ENCODE measurements at regions not wholly inside any gene's neighbourhood (a gene's known extent, or its start where the extent isn't known, plus 50 kb on each side); places are given as distances from the start of the nearest gene placed in this dataset.

GRCh38 chr18:78595924-78596573 lies 383.6 kb upstream of the SALL3 start:
- DNase-seq (ENCODE audit: low spot score) = no peak

- DNase-seq (ENCODE audit: low spot score) = peak; percentile 12
Observed at GRCh38 chr18:78596794-78597345, 382.7 kb upstream of the SALL3 start.

DNA sequence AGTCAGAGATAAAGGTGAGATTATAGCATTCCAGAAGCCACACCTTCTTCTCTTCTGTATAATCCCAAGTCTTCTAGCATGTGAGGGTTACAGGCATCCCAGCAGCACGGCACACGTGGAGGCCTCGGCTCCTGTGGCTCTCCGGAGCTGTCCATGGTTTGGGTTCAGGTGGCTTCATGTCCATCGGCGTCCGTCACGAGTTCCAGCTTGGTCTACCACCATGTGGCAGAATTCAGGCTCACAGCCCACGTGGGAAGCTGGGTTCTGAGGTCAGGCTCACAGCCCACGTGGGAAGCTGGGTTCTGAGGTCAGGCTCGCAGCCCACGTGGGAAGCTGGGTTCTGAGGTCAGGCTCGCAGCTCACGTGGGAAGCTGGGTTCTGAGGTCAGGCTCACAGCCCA lies 378.3 kb upstream of the SALL3 start:
- DNase-seq (ENCODE audit: low spot score) = no peak

GRCh38 chr18:78601923-78602322 lies 377.7 kb upstream of the SALL3 start:
- no peak for DNase-seq (ENCODE audit: low spot score)

DNA sequence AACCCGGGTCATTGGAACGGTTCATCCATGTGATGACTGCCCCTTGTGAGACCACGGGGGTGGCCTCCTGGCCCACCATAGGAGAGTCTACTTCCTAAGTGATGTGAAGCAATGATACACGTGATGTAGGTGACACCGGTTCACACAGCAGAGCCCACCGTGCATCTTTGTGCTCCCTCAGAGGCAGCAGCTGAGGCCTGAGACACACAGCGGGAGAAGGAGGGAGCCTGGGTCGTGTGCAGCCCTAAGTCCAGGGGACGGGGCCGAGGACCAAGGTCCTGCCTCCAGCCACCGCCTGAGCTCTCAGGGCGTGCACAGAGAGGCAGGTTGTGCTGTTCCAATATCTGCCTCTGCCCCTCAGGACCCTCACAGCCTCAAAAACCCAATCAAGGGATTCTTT lies 377.2 kb upstream of the SALL3 start:
- DNase-seq (ENCODE audit: low spot score) = no peak

- DNase-seq (ENCODE audit: low spot score) = no peak
Observed at GRCh38 chr18:78603102-78603983, 376.3 kb upstream of the SALL3 start.

GRCh38 chr18:78605255-78605654 lies 374.4 kb upstream of the SALL3 start:
- DNase-seq (ENCODE audit: low spot score) = no peak

- DNase-seq (ENCODE audit: low spot score) = no peak
Observed at GRCh38 chr18:78607221-78607620, 372.4 kb upstream of the SALL3 start.

GRCh38 chr18:78607784-78608183 lies 371.8 kb upstream of the SALL3 start:
- DNase-seq (ENCODE audit: low spot score) = no peak

DNA sequence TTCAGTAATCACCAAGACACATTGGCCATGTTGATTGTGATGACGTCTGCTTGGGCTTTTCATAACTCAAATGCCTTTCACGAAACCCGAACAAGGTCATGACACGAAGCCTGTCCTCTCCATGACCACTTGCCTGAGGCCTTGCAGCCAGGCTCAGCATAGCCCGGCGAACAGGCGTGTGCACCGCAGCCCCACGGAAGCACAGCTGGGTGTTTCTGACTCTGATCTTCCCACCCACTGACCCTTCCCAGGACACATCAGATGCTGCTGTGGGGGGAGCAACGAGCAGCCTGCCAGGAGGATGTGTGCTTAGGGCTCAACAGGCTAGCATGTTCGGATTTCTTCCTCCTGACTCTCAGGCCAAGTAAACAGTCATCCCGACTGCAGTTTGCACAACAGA lies 369.4 kb upstream of the SALL3 start:
- DNase-seq (ENCODE audit: low spot score) = no peak

GRCh38 chr18:78611201-78611800 lies 368.3 kb upstream of the SALL3 start:
- DNase-seq (ENCODE audit: low spot score) = no peak

DNA sequence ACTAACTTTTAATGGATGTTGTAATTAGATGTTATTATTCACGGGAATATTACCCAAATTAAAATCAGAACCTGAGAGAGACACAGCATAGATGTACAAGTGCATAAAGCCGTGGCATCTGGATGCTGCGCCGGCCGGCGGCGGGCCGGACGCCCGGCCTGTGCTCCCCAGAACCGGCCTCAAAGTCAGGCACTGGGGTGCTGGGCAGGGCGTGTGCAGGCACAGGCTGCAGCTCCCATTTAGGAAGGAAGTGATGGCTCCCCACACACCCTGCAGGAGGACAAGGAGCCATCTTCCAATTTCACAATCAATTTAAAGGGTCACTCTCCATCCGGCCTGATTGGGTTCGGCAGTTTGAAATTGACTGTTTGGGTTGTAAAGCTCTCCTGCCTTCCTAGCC lies 367.7 kb upstream of the SALL3 start:
- no peak for DNase-seq (ENCODE audit: low spot score)

DNA sequence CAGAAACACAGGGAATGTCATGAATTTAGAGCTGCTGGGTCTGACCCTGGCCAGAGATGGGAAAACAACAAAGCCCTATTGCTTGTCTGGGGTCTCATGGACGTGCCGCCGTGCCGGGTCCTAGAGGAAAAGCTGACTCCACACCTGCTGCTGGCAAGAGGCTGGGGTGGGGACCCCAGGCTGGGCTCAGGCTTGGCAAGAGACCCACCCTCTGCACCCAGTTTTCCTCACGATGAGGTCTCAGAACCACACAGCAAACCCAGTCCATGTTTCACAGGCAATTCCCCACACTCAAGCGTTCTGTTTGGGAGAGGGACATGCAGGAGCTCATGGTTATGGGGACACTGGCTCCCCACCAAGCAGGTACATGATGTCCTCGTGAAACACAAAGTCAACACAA lies 367.3 kb upstream of the SALL3 start:
- no peak for DNase-seq (ENCODE audit: low spot score)

DNA sequence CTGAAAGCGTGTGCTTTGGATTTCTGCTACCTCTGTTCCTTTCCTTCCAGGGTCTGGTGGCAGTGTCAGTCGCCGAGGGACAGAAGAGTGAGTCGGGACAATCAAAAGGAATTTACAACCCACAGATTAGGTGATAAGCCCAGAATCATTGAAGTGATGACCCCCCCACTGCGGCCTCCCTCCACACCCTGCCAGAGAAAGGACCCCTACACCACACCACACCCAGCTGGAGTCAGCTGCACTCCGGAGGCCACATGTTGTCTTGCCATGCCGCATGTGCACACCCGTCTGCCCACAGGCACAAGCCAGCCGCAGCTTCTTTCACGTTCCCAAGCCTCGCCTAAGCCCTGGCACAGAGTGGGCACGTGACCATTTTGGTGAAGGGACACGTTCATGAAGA lies 366.8 kb upstream of the SALL3 start:
- DNase-seq (ENCODE audit: low spot score) = no peak

DNA sequence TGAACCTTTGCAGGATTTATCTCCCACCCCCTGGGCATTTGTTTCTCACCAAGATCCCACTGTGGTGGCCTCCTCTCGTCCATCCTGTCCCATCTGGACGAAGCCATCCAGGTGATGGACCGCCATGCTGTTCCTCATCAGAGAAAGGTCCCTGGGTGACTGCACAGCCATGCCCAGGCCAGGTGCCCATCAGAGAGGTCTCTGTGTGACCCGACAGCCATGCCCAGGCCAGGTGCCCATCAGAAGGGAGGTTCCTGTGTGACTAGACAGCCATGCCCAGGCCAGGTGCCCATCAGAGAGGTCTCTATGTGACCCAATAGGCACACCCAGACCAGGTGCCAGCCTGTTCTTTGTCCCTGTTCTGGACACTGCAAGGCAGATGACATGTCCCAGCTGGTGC lies 360.9 kb upstream of the SALL3 start:
- DNase-seq (ENCODE audit: low spot score) = no peak

DNA sequence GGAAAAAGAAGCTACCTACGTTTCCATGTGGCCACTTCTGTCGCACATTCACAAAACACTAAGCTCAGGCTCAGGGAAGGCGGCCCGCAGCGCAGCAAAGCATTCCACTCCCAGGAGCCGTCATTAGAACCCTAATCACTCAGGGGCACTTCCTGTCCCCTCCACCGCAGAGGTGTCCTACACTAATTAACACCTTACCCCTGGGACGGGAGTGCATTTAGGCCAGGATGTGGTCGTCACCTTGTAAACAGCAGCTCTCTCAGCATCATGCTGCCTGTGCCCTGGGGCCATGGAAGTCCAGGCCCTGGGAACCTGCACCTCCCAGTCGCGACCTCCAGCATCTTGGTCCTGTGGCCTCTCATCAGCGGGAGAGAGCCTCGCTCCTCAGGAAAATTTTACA lies 359.8 kb upstream of the SALL3 start:
- no peak for DNase-seq (ENCODE audit: low spot score)

DNA sequence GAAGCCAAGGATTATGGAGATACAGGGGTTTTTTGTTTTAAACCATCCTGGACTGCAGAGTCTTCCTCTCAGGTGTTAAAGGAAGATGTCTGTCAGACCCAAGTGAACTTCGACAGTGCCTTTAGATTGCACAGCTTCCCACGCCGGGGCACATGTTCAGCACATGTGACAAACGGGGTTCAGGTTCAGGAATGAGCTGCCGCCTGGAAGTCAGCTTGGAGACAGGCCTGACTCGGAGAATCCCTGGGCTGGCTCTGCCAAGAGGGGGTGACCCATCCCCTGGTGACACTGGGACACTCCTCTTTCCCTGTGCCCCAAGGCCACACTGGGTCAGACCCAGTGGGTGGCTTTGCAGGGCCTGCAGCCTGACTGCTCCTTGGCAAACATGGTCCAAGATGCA lies 359.3 kb upstream of the SALL3 start:
- DNase-seq (ENCODE audit: low spot score) = no peak

DNA sequence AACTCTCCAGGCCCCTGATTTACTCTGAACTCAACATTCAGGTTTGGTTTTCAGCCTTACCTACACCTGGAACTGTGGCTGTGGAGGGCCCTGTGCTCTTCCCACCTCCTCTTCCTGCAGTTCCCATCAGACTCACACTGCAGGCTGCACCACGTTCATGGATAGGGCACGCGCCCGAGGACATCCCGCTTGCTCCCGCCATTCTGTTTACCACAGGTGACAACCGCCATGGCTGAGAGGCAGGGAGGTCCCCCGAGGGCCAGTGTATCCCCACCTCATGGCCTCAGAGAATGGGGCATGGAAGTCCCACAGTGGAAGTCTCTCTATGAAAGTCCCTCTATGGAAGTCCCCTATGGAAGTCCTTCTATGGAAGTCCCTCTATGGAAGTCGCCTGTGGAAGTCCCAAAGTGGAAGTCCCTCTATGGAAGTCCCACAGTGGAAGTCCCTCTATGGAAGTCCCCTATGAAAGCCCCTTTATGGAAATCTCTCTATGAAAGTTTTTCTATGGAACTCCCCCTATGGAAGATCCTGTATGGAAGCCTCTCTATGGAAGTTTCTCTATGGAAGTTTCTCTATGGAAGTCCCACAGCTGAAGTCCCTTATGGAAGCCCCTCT lies 358.4 kb upstream of the SALL3 start:
- DNase-seq (ENCODE audit: low spot score) = no peak

- DNase-seq (ENCODE audit: low spot score) = no peak
Observed at GRCh38 chr18:78622251-78622906, 357.2 kb upstream of the SALL3 start.

DNA sequence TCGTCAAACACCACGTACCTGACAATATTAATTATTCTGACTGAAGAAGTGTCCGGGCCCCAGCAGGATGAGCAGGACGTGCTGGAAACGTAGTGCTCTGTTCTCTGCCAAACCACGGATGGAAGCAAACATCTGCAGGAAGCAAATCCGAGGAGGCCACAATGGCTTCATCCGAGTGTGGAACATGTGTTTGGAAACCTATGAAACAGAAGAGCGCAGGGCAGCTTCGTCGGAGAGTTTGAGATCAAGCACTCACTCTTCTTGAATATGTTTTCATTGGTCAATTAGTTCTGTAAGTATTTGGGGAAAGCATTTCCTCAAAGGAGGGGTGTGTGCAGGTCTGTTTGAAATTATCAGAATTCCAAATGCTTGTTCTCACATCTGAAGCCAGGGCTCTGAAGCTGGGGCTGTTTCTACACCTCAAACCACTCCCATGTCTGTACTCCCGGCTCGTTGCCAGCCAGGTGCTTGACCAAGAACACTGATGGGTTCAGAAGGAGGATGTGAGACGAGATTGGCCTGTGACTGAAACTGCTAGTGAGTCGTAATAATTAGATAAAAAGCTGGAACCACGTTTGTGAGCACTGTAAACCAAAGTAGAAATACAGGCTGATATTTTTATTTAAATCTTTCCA lies 356.6 kb upstream of the SALL3 start:
- DNase-seq (ENCODE audit: low spot score) = no peak

DNA sequence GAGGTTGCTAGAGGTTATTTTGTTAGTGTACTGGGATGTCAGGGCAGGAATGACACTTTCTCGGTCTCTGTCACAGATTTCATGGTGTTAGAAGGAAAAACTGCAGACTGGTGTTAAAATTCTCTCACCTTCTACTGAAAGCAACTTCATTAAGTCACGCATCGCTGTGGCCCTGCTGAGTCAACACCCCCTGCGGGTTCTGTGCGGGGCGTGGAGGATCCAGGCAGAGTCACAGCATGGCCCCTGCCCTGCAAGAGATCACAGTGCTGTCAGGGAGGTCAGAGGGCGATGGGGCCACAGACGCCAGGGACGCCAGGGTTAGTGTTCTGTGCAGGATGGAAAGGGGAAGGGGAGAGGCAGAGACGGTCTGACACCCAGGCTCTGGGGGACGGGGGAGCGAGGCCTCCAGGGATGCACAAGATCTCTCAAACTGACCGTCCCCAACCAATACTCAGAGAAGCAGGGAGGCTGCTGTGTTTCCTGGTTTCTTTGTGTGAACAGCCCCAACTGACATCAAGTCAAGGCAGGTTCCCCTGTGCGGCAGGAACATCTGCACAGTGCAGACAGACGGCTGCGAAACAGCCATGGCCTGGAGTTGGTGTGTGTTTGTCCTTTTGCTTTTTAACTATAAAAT lies 354.9 kb upstream of the SALL3 start:
- no peak for DNase-seq (ENCODE audit: low spot score)
